ENCODE measurements at regions not wholly inside any gene's neighbourhood (a gene's known extent, or its start where the extent isn't known, plus 50 kb on each side); places are given as distances from the start of the nearest gene placed in this dataset.

- no peak for DNase-seq
Measured at GRCh38 chr2:40507432-40507831, 55.5 kb upstream of the SLC8A1 start.

GRCh38 chr2:40510304-40510703, 58.4 kb upstream of the SLC8A1 start:
- no peak for DNase-seq

- no peak for DNase-seq
Measured at GRCh38 chr2:40511661-40512213, 59.8 kb upstream of the SLC8A1 start.

- no peak for DNase-seq
Measured at GRCh38 chr2:40512256-40512655, 60.4 kb upstream of the SLC8A1 start.

- DNase-seq = no peak
Measured at GRCh38 chr2:40513201-40513600, 61.3 kb upstream of the SLC8A1 start.

GRCh38 chr2:40516604-40517003, 64.7 kb upstream of the SLC8A1 start:
- DNase-seq = no peak

- DNase-seq = no peak
Measured at GRCh38 chr2:40528564-40528963, 76.7 kb upstream of the SLC8A1 start.

GRCh38 chr2:40531359-40531758, 79.5 kb upstream of the SLC8A1 start:
- no peak for DNase-seq

GRCh38 chr2:40534528-40534927, 82.6 kb upstream of the SLC8A1 start:
- no peak for DNase-seq

GRCh38 chr2:40535972-40536371, 84.1 kb upstream of the SLC8A1 start:
- no peak for DNase-seq

GRCh38 chr2:40540026-40540425, 88.1 kb upstream of the SLC8A1 start:
- no peak for DNase-seq

GRCh38 chr2:40543381-40543780, 91.5 kb upstream of the SLC8A1 start:
- DNase-seq = no peak

GRCh38 chr2:40544072-40544471, 92.2 kb upstream of the SLC8A1 start:
- no peak for DNase-seq

GRCh38 chr2:40545645-40546044, 93.8 kb upstream of the SLC8A1 start:
- DNase-seq = no peak

- DNase-seq = no peak
Measured at GRCh38 chr2:40546439-40547191, 94.7 kb upstream of the SLC8A1 start.

- no peak for DNase-seq
Measured at GRCh38 chr2:40548521-40548920, 96.6 kb upstream of the SLC8A1 start.

GRCh38 chr2:40550085-40550484, 98.2 kb upstream of the SLC8A1 start:
- DNase-seq = no peak

- no peak for DNase-seq
Measured at GRCh38 chr2:40551081-40551480, 99.2 kb upstream of the SLC8A1 start.

- peak in 1 of 2 donors; percentile 9 for DNase-seq
Measured at GRCh38 chr2:40554665-40555294, 102.9 kb upstream of the SLC8A1 start.

- no peak for DNase-seq
Measured at GRCh38 chr2:40556293-40556692, 104.4 kb upstream of the SLC8A1 start.

GRCh38 chr2:40556739-40557138, 104.8 kb upstream of the SLC8A1 start:
- DNase-seq = no peak

GRCh38 chr2:40558761-40559160, 106.9 kb upstream of the SLC8A1 start:
- no peak for DNase-seq

- DNase-seq = no peak
Measured at GRCh38 chr2:40559175-40559574, 107.3 kb upstream of the SLC8A1 start.

- no peak for DNase-seq
Measured at GRCh38 chr2:40564184-40564583, 112.3 kb upstream of the SLC8A1 start.
